ENCODE measurements at regions not wholly inside any gene's neighbourhood (a gene's known extent, or its start where the extent isn't known, plus 50 kb on each side); places are given as distances from the start of the nearest gene placed in this dataset.

DNA sequence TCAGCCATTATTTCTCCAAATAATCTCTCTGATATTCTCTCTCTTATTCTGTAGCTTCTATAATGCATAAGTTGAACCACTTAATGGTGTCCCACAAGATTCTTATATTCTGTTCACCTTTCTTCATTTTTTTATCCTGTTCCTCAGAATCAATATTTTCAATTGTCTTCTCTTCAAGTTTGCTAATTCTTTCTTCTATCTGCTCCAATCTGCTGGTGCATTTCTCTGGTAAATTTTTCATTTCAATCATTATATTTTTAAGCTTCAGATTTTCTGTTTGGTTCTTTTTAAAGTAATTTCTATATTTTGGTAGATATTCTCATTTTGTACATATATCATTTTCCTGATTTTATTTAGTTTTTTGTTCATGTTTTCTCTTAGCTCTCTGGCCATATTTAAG lies 272.6 kb downstream of the ZEB1 start:
- ChIA-PET CTCF (no interaction called here), POLR2A (interaction anchor here (1.1 kb wide), 1 partner anchor 12 kb away, joined by 3 read pairs; no protein-coding TSS in a partner anchor)

DNA sequence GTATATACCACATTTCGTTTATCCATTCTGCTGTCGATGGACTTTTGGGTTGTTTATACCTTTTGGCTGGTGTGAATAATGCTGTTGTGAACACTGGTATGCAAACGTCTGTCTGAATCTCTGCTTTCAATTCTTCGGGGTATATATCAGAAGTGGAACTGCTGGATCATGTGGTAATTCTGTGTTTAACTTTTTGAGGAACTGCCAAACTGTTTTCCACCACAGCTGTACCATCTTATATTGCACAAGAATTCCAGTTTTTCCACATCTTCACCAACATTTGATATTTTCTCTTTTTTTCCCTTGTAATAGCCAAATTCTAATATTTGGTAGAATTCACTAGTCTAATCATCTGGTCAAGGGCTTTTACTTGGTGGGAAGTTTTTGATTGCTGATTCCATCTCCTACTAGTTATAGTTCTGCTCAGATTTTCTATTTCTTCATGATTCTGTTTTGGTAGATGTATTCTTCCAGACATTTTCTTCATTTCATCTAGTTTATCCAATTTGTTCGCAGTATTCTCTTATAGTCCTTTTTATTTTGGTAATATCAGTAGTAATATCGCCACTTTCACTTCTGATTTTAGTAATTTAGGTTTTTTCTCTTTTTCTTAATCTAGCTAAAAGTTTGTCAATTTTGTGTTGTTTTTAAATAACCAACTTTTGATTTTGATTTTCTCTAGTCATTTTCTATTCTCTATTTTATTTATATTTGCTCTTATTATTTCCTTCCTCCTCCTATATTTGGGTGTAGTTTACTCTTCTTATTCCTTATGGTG lies 271.2 kb downstream of the ZEB1 start:
- no peak for DNase-seq (ENCODE audit: extremely low spot score)
- ChIA-PET CTCF (no interaction called here), POLR2A (interaction anchor here (1.1 kb wide), 1 partner anchor 13 kb away, joined by 3 read pairs; no protein-coding TSS in a partner anchor)
- TF ChIP-seq SP1 (IDR thresholded peaks at IDR 0.05) (no peak), L3MBTL2 (conservative IDR thresholded peaks at IDR 0.05) (no peak), ELF4 (IDR thresholded peaks at IDR 0.05) (no peak), NFRKB (IDR thresholded peaks at IDR 0.05) (no peak)

More for the DNA sequence above, 272.6 kb downstream of the ZEB1 start:
- no peak for TF ChIP-seq L3MBTL2 (conservative IDR thresholded peaks at IDR 0.05)
- no peak for DNase-seq (ENCODE audit: extremely low spot score)

DNA sequence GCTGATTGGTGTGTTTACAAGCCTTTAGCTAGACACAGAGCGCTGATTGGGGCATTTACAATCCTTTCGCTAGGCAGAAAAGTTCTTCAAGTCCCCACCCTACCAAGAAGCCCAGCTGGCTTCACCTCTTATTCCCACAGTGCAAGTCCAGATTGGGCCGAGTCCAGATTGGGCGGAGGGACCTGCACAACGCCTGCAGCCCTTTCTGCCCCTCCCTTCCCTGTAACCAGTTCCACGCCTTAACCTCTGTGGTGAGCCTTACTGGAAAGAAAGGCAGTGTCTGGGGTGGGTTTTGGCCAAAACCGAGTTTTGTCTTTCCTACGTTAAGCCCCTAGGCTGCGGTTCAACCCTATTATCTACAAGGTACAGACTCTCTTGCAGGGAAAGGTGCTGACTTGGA lies 268.7 kb downstream of the ZEB1 start:
- POLR2A ChIA-PET = no interaction called here
- DNase-seq (ENCODE audit: extremely low spot score) = no peak
- no peak for TF ChIP-seq TARDBP (IDR thresholded peaks at IDR 0.05)
- TF ChIP-seq FOXA1 (IDR thresholded peaks at IDR 0.05) = no peak
- no peak for TF ChIP-seq ZNF384 (IDR thresholded peaks at IDR 0.05)
- TF ChIP-seq, protein P1, sequence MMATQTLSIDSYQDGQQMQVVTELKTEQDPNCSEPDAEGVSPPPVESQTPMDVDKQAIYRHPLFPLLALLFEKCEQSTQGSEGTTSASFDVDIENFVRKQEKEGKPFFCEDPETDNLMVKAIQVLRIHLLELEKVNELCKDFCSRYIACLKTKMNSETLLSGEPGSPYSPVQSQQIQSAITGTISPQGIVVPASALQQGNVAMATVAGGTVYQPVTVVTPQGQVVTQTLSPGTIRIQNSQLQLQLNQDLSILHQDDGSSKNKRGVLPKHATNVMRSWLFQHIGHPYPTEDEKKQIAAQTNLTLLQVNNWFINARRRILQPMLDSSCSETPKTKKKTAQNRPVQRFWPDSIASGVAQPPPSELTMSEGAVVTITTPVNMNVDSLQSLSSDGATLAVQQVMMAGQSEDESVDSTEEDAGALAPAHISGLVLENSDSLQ (IDR thresholded peaks at IDR 0.05) = no peak
- TF ChIP-seq ARNT (IDR thresholded peaks at IDR 0.05) = no peak
- no peak for TF ChIP-seq CTBP1 (IDR thresholded peaks at IDR 0.05; ENCODE audit: borderline replicate concordance)
- no peak for TF ChIP-seq SP1 (IDR thresholded peaks at IDR 0.05)
- no peak for TF ChIP-seq ELF4 (IDR thresholded peaks at IDR 0.05)
- TF ChIP-seq FOXM1 (IDR thresholded peaks at IDR 0.05; ENCODE audit: borderline replicate concordance) = no peak
- no peak for TF ChIP-seq LEF1 (IDR thresholded peaks at IDR 0.05; ENCODE audit: borderline replicate concordance)
- no peak for TF ChIP-seq BHLHE40 (IDR thresholded peaks at IDR 0.05; ENCODE audit: borderline replicate concordance)
- no peak for TF ChIP-seq FOXK2 (IDR thresholded peaks at IDR 0.05)
- no peak for TF ChIP-seq L3MBTL2 (conservative IDR thresholded peaks at IDR 0.05)
- TF ChIP-seq HDGF (IDR thresholded peaks at IDR 0.05; ENCODE audit: borderline replicate concordance) = no peak
- no peak for TF ChIP-seq SUZ12 (IDR thresholded peaks at IDR 0.05)
- CTCF ChIA-PET = interaction anchor here (0.6 kb wide), 1 partner anchor 47 kb away, joined by 4 read pairs; no protein-coding TSS in a partner anchor

DNA sequence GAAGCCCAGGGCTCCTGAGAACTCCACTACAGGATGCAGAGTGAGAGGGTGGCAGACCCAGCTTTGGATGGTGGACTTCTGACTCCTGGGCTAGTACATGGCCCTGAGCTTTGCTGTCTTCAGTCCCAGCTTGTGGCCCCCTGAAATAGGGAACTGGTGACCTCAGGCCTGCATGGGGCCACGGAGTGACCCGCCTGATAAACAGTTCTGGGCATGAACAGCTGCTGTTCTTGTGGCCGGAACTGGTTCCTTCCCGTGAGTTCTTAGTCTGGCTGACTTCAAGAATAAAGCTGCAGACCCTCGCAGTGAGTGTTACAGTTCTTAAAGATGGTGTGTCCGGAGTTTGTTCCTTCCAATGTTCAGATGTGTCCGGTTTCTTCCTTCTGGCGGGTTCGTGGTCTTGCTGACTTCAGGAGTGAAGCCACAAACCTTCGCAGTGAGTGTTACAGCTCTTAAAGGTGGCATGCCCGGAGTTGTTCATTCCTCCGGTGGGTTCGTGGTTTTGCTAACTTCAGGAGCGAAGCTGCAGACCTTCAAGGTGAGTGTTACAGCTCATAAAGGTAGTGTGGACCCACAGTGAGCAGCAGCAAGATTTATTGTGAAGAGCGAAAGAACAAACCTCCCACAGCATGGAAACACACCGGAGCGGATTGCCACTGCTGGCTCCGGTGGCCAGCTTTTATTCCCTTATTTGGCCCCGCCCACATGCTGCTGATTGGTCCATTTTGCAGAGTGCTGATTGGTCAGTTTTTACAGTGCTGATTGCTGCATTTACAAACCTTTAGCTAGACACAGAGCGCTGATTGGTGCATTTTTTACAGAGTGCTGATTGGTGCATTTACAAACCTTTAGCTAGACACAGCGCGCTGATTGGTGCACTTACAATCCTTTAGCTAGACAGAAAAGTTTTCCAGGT lies 268.0 kb downstream of the ZEB1 start:
- TF ChIP-seq L3MBTL2 (conservative IDR thresholded peaks at IDR 0.05) = no peak
- TF ChIP-seq, protein P1 (IDR thresholded peaks at IDR 0.05) = no peak
- no peak for TF ChIP-seq CTBP1 (IDR thresholded peaks at IDR 0.05; ENCODE audit: borderline replicate concordance)
- no peak for TF ChIP-seq HDGF (IDR thresholded peaks at IDR 0.05; ENCODE audit: borderline replicate concordance)
- POLR2A ChIA-PET = no interaction called here
- CTCF ChIA-PET = interaction anchor here (0.6 kb wide), 1 partner anchor 47 kb away, joined by 4 read pairs; no protein-coding TSS in a partner anchor
- DNase-seq (ENCODE audit: extremely low spot score) = no peak

DNA sequence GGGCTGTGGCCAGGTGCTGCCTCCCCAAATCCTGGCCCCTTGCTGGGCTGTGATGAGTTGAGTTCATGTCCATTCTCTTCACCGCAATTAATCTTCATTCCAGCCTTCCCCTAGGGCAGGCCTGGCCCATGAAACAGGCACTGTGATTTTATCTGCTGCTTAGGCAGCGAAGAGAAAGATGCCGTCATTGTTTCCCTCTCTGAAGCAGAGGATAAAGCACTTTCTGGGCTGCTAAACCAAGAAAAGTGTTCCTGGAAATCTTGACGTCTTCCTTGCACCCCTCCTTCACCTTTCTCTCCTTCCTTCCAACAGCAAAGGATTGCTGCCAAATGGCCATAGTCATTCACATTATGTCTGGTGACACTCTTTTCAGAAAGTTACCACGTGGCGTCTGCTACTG lies 265.9 kb downstream of the ZEB1 start:
- no peak for DNase-seq (ENCODE audit: extremely low spot score)
- no peak for TF ChIP-seq BHLHE40 (IDR thresholded peaks at IDR 0.05; ENCODE audit: borderline replicate concordance)
- no peak for TF ChIP-seq LEF1 (IDR thresholded peaks at IDR 0.05; ENCODE audit: borderline replicate concordance)
- no peak for TF ChIP-seq HDGF (IDR thresholded peaks at IDR 0.05; ENCODE audit: borderline replicate concordance)
- TF ChIP-seq ARNT (IDR thresholded peaks at IDR 0.05) = no peak
- TF ChIP-seq ELF4 (IDR thresholded peaks at IDR 0.05) = no peak
- TF ChIP-seq, protein P1 (IDR thresholded peaks at IDR 0.05) = no peak
- no peak for TF ChIP-seq FOXK2 (IDR thresholded peaks at IDR 0.05)
- no peak for TF ChIP-seq SP1 (IDR thresholded peaks at IDR 0.05)
- no peak for TF ChIP-seq CTBP1 (IDR thresholded peaks at IDR 0.05; ENCODE audit: borderline replicate concordance)
- TF ChIP-seq ZNF384 (IDR thresholded peaks at IDR 0.05) = no peak
- no peak for TF ChIP-seq FOXA1 (IDR thresholded peaks at IDR 0.05)
- TF ChIP-seq L3MBTL2 (conservative IDR thresholded peaks at IDR 0.05) = no peak
- TF ChIP-seq NFRKB (IDR thresholded peaks at IDR 0.05) = no peak
- no peak for TF ChIP-seq FOXM1 (IDR thresholded peaks at IDR 0.05; ENCODE audit: borderline replicate concordance)
- TF ChIP-seq SUZ12 (IDR thresholded peaks at IDR 0.05) = no peak
- TF ChIP-seq TARDBP (IDR thresholded peaks at IDR 0.05) = no peak
- CTCF ChIA-PET = no interaction called here
- POLR2A ChIA-PET = interaction anchor here (1.8 kb wide), 1 partner anchor 18 kb away, joined by 8 read pairs; no protein-coding TSS in a partner anchor

DNA sequence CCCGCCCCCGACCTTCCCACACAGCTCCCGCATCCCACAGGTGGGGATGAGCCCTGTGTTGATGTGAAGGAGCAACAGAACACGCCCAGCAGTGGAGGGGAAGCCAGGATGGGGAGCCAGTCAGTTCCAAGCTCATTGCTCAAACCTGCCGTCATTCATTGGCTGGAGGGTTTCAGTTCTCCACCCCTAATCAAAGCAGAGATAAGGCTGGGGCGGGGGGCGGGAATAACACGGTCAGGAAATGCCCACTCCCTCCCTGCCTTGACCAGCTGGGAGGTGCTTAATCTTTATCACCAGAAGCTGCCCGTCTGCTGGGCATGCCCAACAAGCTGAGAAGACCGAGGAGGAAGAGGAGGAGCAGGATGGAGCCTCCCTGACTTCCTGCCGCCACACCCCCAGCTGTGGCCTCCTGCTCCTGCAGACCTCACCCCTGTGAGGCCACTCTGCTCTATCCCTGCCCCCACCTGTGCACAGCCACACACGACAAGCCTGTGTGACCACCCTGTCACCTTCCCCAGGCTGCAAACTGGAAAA lies 265.1 kb downstream of the ZEB1 start:
- CTCF ChIA-PET = interaction anchor here (0.7 kb wide), 1 partner anchor 9 kb away, joined by 3 read pairs; no protein-coding TSS in a partner anchor
- no peak for DNase-seq (ENCODE audit: extremely low spot score)
- TF ChIP-seq BHLHE40 (IDR thresholded peaks at IDR 0.05; ENCODE audit: borderline replicate concordance) (no peak), SUZ12 (IDR thresholded peaks at IDR 0.05) (no peak), SP1 (IDR thresholded peaks at IDR 0.05) (no peak), FOXA1 (IDR thresholded peaks at IDR 0.05) (no peak), ARNT (IDR thresholded peaks at IDR 0.05) (no peak), ZNF384 (IDR thresholded peaks at IDR 0.05) (no peak), FOXK2 (IDR thresholded peaks at IDR 0.05) (no peak), L3MBTL2 (conservative IDR thresholded peaks at IDR 0.05) (no peak), LEF1 (IDR thresholded peaks at IDR 0.05; ENCODE audit: borderline replicate concordance) (no peak), FOXM1 (IDR thresholded peaks at IDR 0.05; ENCODE audit: borderline replicate concordance) (no peak), HDGF (IDR thresholded peaks at IDR 0.05; ENCODE audit: borderline replicate concordance) (no peak), ELF4 (IDR thresholded peaks at IDR 0.05) (no peak), CTBP1 (IDR thresholded peaks at IDR 0.05; ENCODE audit: borderline replicate concordance) (no peak)
- TF ChIP-seq, protein P1 (IDR thresholded peaks at IDR 0.05) = no peak
- POLR2A ChIA-PET = interaction anchor here (1.8 kb wide), 1 partner anchor 19 kb away, joined by 8 read pairs; no protein-coding TSS in a partner anchor
